ENCODE measurements at regions not wholly inside any gene's neighbourhood (a gene's known extent, or its start where the extent isn't known, plus 50 kb on each side); places are given as distances from the start of the nearest gene placed in this dataset.
A peak's percentile ranks its signal among the peaks of the same experiment; 100 is the strongest.

DNA sequence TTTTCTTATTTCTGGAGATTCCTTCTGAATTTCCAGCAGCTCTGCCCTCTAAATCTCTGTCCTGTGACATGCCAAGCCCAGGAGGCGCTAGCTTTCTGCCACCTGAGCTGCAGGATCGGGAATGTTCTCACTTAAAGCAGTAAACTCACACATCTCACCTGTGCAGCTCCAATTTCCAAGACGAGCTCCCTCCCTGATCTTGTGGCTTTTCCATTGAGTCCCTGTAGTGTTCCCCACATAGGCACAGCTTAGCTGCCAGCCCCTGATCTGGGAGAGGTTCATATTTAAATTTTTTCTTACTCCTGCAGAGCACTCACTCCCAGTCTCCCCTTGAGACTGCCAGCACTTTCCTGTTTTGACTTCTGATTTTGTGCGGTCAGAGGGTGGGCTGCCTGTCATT is 479.3 kb downstream of the GLRX3 start:
- Mint-ChIP-seq H3K36me3 (ENCODE audit: insufficient read depth, unreplicated experiment) (peaks cover 4% of the 10 kb centered on the region), H3K27me3 (ENCODE audit: insufficient read depth, unreplicated experiment) (no peaks in the 10 kb centered on the region), H3K27ac (ENCODE audit: low read depth, unreplicated experiment) (no peak overlapping the region), H3K4me3 (ENCODE audit: unreplicated experiment) (no peak overlapping the region), H3K4me1 (ENCODE audit: insufficient read depth, unreplicated experiment) (peaks cover 36% of the 10 kb centered on the region), H3K9me3 (ENCODE audit: unreplicated experiment) (peaks cover 16% of the 10 kb centered on the region)
- TF ChIP-seq, protein P1, sequence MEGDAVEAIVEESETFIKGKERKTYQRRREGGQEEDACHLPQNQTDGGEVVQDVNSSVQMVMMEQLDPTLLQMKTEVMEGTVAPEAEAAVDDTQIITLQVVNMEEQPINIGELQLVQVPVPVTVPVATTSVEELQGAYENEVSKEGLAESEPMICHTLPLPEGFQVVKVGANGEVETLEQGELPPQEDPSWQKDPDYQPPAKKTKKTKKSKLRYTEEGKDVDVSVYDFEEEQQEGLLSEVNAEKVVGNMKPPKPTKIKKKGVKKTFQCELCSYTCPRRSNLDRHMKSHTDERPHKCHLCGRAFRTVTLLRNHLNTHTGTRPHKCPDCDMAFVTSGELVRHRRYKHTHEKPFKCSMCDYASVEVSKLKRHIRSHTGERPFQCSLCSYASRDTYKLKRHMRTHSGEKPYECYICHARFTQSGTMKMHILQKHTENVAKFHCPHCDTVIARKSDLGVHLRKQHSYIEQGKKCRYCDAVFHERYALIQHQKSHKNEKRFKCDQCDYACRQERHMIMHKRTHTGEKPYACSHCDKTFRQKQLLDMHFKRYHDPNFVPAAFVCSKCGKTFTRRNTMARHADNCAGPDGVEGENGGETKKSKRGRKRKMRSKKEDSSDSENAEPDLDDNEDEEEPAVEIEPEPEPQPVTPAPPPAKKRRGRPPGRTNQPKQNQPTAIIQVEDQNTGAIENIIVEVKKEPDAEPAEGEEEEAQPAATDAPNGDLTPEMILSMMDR (IDR thresholded peaks at IDR 0.05; ENCODE audit: unreplicated experiment): no peak
- no TSS peak for BruUV-seq (replicated peaks)
- no peak for DNase-seq (ENCODE audit: unreplicated experiment)
- intact Hi-C loops (cut with micrococcal nuclease): no loop called here
- POLR2A ChIA-PET: interaction anchor here (1.2 kb wide), 1 partner anchor 12 kb away, joined by 3 read pairs; no protein-coding TSS in a partner anchor
- CTCF ChIA-PET: interaction anchor here (0.9 to 1.1 kb wide), 2 partner anchors 38 to 511 kb away, joined by 3 read pairs; no protein-coding TSS in a partner anchor

DNA sequence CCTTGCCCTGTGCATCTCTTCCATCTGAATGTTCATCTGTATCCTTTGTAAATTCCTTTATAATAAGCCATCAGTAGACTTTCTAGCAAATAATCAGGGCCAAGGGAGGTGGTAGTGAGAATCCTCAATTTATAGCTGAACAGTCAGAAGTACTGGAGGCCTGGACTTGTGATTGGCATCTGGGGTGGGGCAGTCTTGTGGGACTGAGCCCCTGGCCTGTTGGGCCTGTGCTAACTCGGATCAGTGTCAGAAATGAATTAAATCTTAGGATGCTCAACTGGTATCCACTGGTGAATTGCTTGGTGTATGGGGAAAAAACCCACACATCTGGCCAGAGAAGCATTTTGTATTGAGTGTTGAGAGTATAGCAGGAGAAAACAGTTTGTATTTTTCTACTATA is 481.8 kb downstream of the GLRX3 start:
- Mint-ChIP-seq H3K36me3 (ENCODE audit: insufficient read depth, unreplicated experiment) (peaks cover 4% of the 10 kb centered on the region), H3K9me3 (ENCODE audit: unreplicated experiment) (peaks cover 9% of the 10 kb centered on the region), H3K27me3 (ENCODE audit: insufficient read depth, unreplicated experiment) (no peaks in the 10 kb centered on the region), H3K4me1 (ENCODE audit: insufficient read depth, unreplicated experiment) (peaks cover 59% of the 10 kb centered on the region), H3K27ac (ENCODE audit: low read depth, unreplicated experiment) (peak overlapping the region; percentile 66), H3K4me3 (ENCODE audit: unreplicated experiment) (no peak overlapping the region)
- POLR2A ChIA-PET: interaction anchor here (0.8 to 1.1 kb wide), 2 partner anchors 9 to 21 kb away, joined by 3 to 4 read pairs; no protein-coding TSS in a partner anchor
- TF ChIP-seq, protein P1 (IDR thresholded peaks at IDR 0.05; ENCODE audit: unreplicated experiment): no peak
- BruUV-seq (replicated peaks): no TSS peak
- CTCF ChIA-PET: interaction anchor here (0.6 to 0.9 kb wide), 2 partner anchors 74 to 1799 kb away, joined by 3 read pairs; no protein-coding TSS in a partner anchor
- intact Hi-C loops (cut with micrococcal nuclease): no loop called here
- DNase-seq (ENCODE audit: unreplicated experiment): no peak

DNA sequence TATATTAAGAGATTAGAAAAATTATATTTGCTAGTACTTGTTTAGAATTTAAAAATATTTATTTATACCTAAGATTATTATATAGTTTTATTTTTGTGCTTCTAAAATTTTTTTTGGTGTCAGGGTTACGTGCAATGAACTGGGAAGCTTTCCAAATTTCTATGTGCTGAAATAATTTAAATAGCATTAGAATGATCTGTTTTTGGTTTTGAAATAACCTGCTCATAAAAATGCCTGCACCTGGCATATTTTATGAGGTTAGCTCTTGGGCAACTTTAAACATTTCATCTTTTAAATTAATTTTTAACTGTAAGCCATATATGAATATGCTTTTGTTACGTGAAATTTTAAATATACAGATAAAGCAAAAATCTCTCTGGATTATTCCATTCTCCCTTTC is 482.5 kb downstream of the GLRX3 start:
- peak; percentile 58 for DNase-seq (ENCODE audit: unreplicated experiment)
- Mint-ChIP-seq H3K27ac (ENCODE audit: low read depth, unreplicated experiment) (no peak overlapping the region), H3K4me3 (ENCODE audit: unreplicated experiment) (no peak overlapping the region), H3K36me3 (ENCODE audit: insufficient read depth, unreplicated experiment) (peaks cover 4% of the 10 kb centered on the region), H3K9me3 (ENCODE audit: unreplicated experiment) (peaks cover 3% of the 10 kb centered on the region), H3K27me3 (ENCODE audit: insufficient read depth, unreplicated experiment) (no peaks in the 10 kb centered on the region), H3K4me1 (ENCODE audit: insufficient read depth, unreplicated experiment) (peaks cover 59% of the 10 kb centered on the region)
- intact Hi-C loops (cut with micrococcal nuclease): no loop called here
- POLR2A ChIA-PET: interaction anchor here (0.6 to 0.8 kb wide), 2 partner anchors 11 to 31 kb away, joined by 3 to 5 read pairs; no protein-coding TSS in a partner anchor
- no TSS peak for BruUV-seq (replicated peaks)
- CTCF ChIA-PET: no interaction called here
- TF ChIP-seq, protein P1 (IDR thresholded peaks at IDR 0.05; ENCODE audit: unreplicated experiment): no peak

DNA sequence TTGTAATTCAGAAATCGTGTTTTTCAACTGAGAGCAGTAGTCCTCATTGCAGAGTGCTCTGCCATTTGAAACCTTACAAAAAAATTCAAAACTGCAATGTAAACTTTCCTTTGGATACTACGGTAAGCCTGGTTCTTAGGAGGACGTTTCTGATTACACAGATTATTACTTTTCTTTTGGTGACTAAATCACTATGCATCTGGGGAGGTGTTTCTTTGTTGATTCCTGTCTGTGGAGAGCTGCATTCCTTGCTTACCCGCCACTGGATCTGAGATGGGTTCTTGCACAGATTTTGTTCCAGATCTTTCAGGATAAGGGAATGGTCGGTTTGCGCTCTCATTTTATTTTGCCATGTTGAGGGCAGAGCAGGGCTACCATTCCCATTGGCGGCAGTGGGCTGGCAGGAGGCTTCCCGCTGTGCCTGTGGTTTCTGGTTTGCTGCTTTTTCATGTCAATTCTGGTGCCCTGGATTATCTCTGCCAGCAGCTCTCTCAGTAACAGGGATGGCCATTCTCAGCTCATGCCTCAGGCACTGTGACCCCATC is 485.1 kb downstream of the GLRX3 start:
- TF ChIP-seq, protein P1 (IDR thresholded peaks at IDR 0.05; ENCODE audit: unreplicated experiment): no peak
- Mint-ChIP-seq H3K27ac (ENCODE audit: low read depth, unreplicated experiment) (peak overlapping the region; percentile 92), H3K27me3 (ENCODE audit: insufficient read depth, unreplicated experiment) (no peaks in the 10 kb centered on the region), H3K9me3 (ENCODE audit: unreplicated experiment) (no peaks in the 10 kb centered on the region), H3K36me3 (ENCODE audit: insufficient read depth, unreplicated experiment) (peaks cover 8% of the 10 kb centered on the region), H3K4me3 (ENCODE audit: unreplicated experiment) (peak overlapping the region; percentile 16), H3K4me1 (ENCODE audit: insufficient read depth, unreplicated experiment) (peaks cover 52% of the 10 kb centered on the region)
- CTCF ChIA-PET: interaction anchor here (0.5 kb wide), 1 partner anchor 62 kb away, joined by 3 read pairs; no protein-coding TSS in a partner anchor
- DNase-seq (ENCODE audit: unreplicated experiment): peak; percentile 51
- intact Hi-C loops (cut with micrococcal nuclease): no loop called here
- BruUV-seq (replicated peaks): no TSS peak
- POLR2A ChIA-PET: interaction anchor here (1.0 kb wide), 1 partner anchor 10 kb away, joined by 3 read pairs; no protein-coding TSS in a partner anchor

Measured in MCF 10A (cell line).